Vagina (tissue), 2 donors: ENCODE measurements at regions not wholly inside any gene's neighbourhood (a gene's known extent, or its start where the extent isn't known, plus 50 kb on each side); places are given as distances from the start of the nearest gene placed in this dataset.
"Not testable (repeated sequence)": the region's sequence is repeated elsewhere in the genome, so short reads cannot be mapped to it uniquely, and the experiment has no call there.

Experiments used
- DNase-seq, 2 donors: peaks; one replicate each; pipeline ENCODE4 v3.0.0-alpha.2; 2017; ENCODE audit errors: extremely low spot score in 2 of 2
- H3K27ac ChIP-seq: fragments of 200-600 bp; sonication (generic); one replicate; pipeline ENCODE4 v1.5.1; 2019
- H3K27me3 ChIP-seq: fragments of 200-600 bp; sonication (generic); one replicate; pipeline ENCODE4 v1.5.1; 2019
- H3K36me3 ChIP-seq, 2 donors: fragments of 200-600 bp; sonication (generic); one replicate each; pipeline ENCODE4 v1.5.1; 2017 to 2019
- H3K4me1 ChIP-seq: fragments of 200-600 bp; sonication (generic); one replicate; pipeline ENCODE4 v1.5.1; 2019
- H3K4me3 ChIP-seq, 2 donors: fragments of 200-600 bp; sonication (generic); 1 replicate in 1 of 2; 2 replicates in 1 of 2; pipeline ENCODE4 v1.5.1; 2016 to 2019
- H3K9me3 ChIP-seq: fragments of 200-600 bp; sonication (generic); one replicate; pipeline ENCODE4 v1.5.1; 2019
- CTCF ChIP-seq, 3 experiments: fragments of 450-650 bp in 2 of 3; fragments of 200-600 bp in 1 of 3; sonication (generic) in 1 of 3; IDR thresholded peaks; one replicate each; pipeline ENCODE4 v1.5.1; 2017 to 2019; ENCODE audit warnings: antibody characterized with exemption in 3 of 3, mild to moderate bottlenecking in 2 of 3, moderate library complexity in 2 of 3
- POLR2A ChIP-seq, 2 donors: fragments of 450-650 bp; IDR thresholded peaks; one replicate each; pipeline ENCODE4 v1.6.1; 2017; ENCODE audit warnings: antibody characterized with exemption in 2 of 2, mild to moderate bottlenecking in 2 of 2, moderate library complexity in 2 of 2
- POLR2AphosphoS5 ChIP-seq, 2 donors: sonication (generic); formaldehyde crosslinking; IDR thresholded peaks; one replicate each; pipeline ENCODE4 v1.9.0; 2017; ENCODE audit warnings: antibody characterized with exemption in 2 of 2, mild to moderate bottlenecking in 2 of 2, low read depth in 1 of 2; ENCODE audit not compliant: insufficient read depth in 1 of 2
- intact Hi-C: fragments of 100-400 bp; cut with DNase I; formaldehyde crosslinking; loops from one replicate; pipeline ENCODE4 v1.15.1; 2023

GRCh38 chr3:197406266-197406665 lies 107.9 kb upstream of the DLG1 start:
- H3K4me1 ChIP-seq, result no peaks in the 10 kb centered on the region
- no peak overlapping the region for H3K27ac ChIP-seq
- H3K36me3 ChIP-seq, result no peaks in the 10 kb centered on the region
- intact Hi-C loops, result no loop called here
- no peak for TF ChIP-seq POLR2AphosphoS5 (IDR thresholded peaks at IDR 0.05; ENCODE audit: insufficient read depth in 1 of 2, low read depth in 1 of 2)
- no peak for TF ChIP-seq CTCF (IDR thresholded peaks at IDR 0.05)
- TF ChIP-seq POLR2A (IDR thresholded peaks at IDR 0.05), result no peak
- H3K27me3 ChIP-seq, result no peaks in the 10 kb centered on the region
- no peak overlapping the region for H3K4me3 ChIP-seq
- no peaks in the 10 kb centered on the region for H3K9me3 ChIP-seq
- no peak for DNase-seq

- TF ChIP-seq POLR2AphosphoS5 (IDR thresholded peaks at IDR 0.05; ENCODE audit: insufficient read depth in 1 of 2, low read depth in 1 of 2) (no peak), CTCF (IDR thresholded peaks at IDR 0.05) (no peak), POLR2A (IDR thresholded peaks at IDR 0.05) (no peak)
- Histone ChIP-seq H3K27me3 (no peaks in the 10 kb centered on the region), H3K36me3 (no peaks in the 10 kb centered on the region), H3K27ac (no peak overlapping the region), H3K4me1 (no peaks in the 10 kb centered on the region), H3K4me3 (no peak overlapping the region), H3K9me3 (no peaks in the 10 kb centered on the region)
- intact Hi-C loops, result no loop called here
- no peak for DNase-seq
Measured at GRCh38 chr3:197404754-197405153, 106.3 kb upstream of the DLG1 start.

GRCh38 chr3:197404030-197404429 lies 105.6 kb upstream of the DLG1 start:
- H3K9me3 ChIP-seq, result no peaks in the 10 kb centered on the region
- no peak overlapping the region for H3K4me3 ChIP-seq
- no peaks in the 10 kb centered on the region for H3K27me3 ChIP-seq
- TF ChIP-seq CTCF (IDR thresholded peaks at IDR 0.05), result no peak
- no peak for TF ChIP-seq POLR2AphosphoS5 (IDR thresholded peaks at IDR 0.05; ENCODE audit: insufficient read depth in 1 of 2, low read depth in 1 of 2)
- TF ChIP-seq POLR2A (IDR thresholded peaks at IDR 0.05), result no peak
- intact Hi-C loops, result no loop called here
- no peaks in the 10 kb centered on the region for H3K4me1 ChIP-seq
- no peaks in the 10 kb centered on the region for H3K36me3 ChIP-seq
- H3K27ac ChIP-seq, result no peak overlapping the region
- no peak for DNase-seq

GRCh38 chr3:197402401-197402800 lies 104.0 kb upstream of the DLG1 start:
- H3K36me3 ChIP-seq, DNase-seq, H3K27ac ChIP-seq, H3K27me3 ChIP-seq, H3K4me1 ChIP-seq, H3K4me3 ChIP-seq, intact Hi-C loops, H3K9me3 ChIP-seq: not testable (repeated sequence)

- H3K36me3 ChIP-seq, result no peaks in the 10 kb centered on the region
- no peaks in the 10 kb centered on the region for H3K27me3 ChIP-seq
- no peaks in the 10 kb centered on the region for H3K9me3 ChIP-seq
- intact Hi-C loops, result no loop called here
- H3K4me3 ChIP-seq, result no peak overlapping the region
- H3K4me1 ChIP-seq, result peaks cover 7% of the 10 kb centered on the region
- no peak for DNase-seq
- H3K27ac ChIP-seq, result no peak overlapping the region
- no peak for TF ChIP-seq CTCF (IDR thresholded peaks at IDR 0.05)
- no peak for TF ChIP-seq POLR2A (IDR thresholded peaks at IDR 0.05)
- TF ChIP-seq POLR2AphosphoS5 (IDR thresholded peaks at IDR 0.05; ENCODE audit: insufficient read depth in 1 of 2, low read depth in 1 of 2), result no peak
Measured at GRCh38 chr3:197399486-197399885, 101.1 kb upstream of the DLG1 start.
